Keratinocyte (primary cell): ENCODE measurements at regions not wholly inside any gene's neighbourhood (a gene's known extent, or its start where the extent isn't known, plus 50 kb on each side); places are given as distances from the start of the nearest gene placed in this dataset.

ENCODE experiments used
- CTCF ChIP-seq, 3 experiments: IDR thresholded peaks in 1 of 3; conservative IDR thresholded peaks in 1 of 3; optimal IDR thresholded peaks in 1 of 3; 2 replicates in 2 of 3; 3 replicates in 1 of 3; pipeline versions ENCODE3 to v1.5.1; 2011; ENCODE audit warnings: low read length in 3 of 3, mild to moderate bottlenecking in 3 of 3, moderate library complexity in 2 of 3, control low read depth in 1 of 3, inconsistent platforms in 1 of 3; ENCODE audit not compliant: insufficient read depth in 2 of 3; ENCODE audit errors: extremely low read depth in 1 of 3
- EZH2 ChIP-seq: IDR thresholded peaks from one replicate; pipeline ENCODE4 v1.6.1; 2012; ENCODE audit warnings: inconsistent platforms, mild to moderate bottlenecking, low read length, moderate library complexity

- TF ChIP-seq CTCF (optimal IDR thresholded peaks at IDR 0.05 in 1 of 3, IDR thresholded peaks at IDR 0.05 in 1 of 3, conservative IDR thresholded peaks at IDR 0.05 in 1 of 3; ENCODE audit: extremely low read depth in 1 of 3, insufficient read depth in 2 of 3, low read length in 3 of 3) (no peak), EZH2 (no peak)
Measured at GRCh38 chr10:5588603-5589002, 63.8 kb downstream of the CALML3 start.
